ENCODE measurements at regions not wholly inside any gene's neighbourhood (a gene's known extent, or its start where the extent isn't known, plus 50 kb on each side); places are given as distances from the start of the nearest gene placed in this dataset.
A peak's percentile ranks its signal among the peaks of the same experiment; 100 is the strongest.

DNA sequence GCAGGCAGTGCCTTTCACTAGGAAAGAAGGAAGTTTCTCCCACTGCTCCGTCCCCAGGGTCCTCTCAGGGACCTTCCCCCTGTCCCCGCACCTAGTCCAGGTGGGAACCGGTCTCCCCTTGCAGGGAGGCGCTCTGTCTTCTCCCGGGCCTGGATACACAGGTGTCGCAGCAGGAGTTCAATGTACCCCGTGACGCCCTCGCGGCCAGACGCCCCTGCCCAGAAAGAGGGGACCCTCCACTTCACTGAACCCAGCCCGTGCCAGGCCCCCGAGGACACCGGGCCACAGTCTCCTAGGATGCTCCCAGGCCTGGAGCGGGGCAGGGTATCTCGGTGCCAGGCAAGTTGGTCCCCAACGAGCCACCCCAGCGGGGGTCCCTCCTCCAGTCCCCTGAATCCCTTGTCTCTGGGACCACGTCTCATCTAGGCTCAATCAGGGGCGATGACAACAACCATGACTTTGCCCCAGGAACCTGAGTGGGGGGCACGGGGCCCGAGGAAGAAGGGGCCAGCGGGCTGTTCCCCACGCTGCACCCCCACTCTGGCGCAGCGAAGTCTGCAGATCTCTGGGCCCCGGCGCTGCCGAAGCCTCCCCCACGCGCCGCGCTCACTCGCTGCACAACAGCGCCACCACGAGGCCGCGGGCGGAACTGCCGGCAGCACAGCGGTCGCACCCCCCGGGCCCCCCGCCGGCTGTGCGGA, 103.0 kb downstream of the EDN3 start:
- peak; percentile 54 for DNase-seq (ENCODE audit: low spot score)

GRCh38 chr20:59403962-59404314, 103.5 kb downstream of the EDN3 start:
- no peak for DNase-seq (ENCODE audit: low spot score)

DNA sequence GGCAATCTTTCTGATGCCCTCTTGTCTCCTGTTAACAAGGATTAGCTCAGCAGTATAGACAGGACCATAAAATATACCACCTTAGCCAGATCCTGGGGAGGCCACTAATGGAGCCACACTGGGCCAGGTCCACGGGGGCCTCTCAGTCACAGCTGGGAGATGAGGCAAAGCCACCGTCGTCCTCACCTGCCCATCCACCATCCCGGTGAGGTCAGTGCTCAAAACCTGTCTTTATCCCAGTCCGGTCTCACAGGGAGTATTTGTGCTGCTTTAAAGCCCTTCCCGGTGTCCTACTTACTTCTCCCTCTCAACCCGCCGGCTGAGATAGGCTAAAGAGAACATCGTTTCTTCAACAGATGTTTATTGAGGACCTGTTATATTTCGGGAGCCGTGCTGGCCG, 104.3 kb downstream of the EDN3 start:
- no peak for DNase-seq (ENCODE audit: low spot score)

- DNase-seq (ENCODE audit: low spot score): no peak
These were observed 105.1 kb downstream of the EDN3 start for GRCh38 chr20:59405226-59406200.

GRCh38 chr20:59406446-59406845, 106.0 kb downstream of the EDN3 start:
- no peak for DNase-seq (ENCODE audit: low spot score)

DNA sequence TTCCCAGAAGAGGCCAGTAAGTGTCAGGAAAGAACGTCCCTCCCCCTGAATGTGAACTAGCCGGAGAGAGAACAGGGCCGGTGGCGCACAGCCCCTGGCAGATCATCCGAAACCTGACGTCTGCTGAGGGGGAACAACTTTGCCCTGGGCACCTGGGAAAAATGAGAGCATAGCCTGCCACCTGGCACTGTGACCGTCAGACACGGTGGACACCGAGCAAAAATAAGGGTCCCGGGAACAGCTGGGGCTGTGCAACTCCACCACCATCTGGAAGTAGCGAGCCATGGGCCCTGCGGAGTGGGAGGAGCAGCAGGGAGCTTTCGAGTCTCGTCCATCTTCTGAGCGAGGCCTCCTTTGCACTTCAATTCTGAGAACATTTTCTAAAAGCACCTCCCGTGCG, 110.8 kb downstream of the EDN3 start:
- DNase-seq (ENCODE audit: low spot score): no peak

DNA sequence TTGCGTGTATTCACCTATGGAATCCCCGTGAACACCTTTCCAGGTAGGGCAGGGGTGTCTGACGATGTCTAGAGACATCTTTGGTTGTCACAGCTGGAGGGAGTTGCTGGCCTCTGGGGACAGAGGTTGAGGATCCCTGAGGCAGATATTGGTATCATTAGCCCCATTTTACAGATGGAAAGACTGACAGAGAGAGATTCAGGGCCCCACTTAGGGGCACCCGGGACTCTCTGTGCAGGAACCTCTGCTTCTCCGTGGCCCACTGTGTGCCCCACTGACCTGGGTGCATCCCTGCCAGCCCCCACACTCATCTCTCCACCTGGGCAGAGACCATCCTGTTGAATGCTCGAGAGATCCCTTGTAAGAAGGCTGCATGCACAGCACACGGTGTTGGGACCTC, 111.2 kb downstream of the EDN3 start:
- DNase-seq (ENCODE audit: low spot score): no peak

GRCh38 chr20:59412181-59412580, 111.8 kb downstream of the EDN3 start:
- no peak for DNase-seq (ENCODE audit: low spot score)

DNA sequence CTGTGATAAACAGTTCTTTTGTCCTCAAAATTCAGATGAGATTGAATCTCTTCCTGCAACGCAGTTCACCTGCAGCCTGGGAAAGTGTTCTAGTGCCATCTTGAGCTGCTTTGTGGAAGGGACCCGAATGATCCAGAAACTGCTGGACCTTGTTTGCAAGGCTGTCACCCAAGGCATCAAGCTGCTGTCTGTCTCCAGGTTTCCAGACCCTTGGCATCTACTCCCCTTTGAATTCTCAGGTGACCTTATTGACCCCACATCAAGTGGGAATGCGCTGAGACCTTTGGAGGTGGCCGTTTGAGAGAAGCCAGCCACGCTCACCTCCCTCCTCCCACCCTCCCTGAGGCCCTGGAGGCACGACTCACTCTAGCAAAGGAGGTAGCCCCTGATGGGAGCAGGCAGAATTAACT, 112.5 kb downstream of the EDN3 start:
- no peak for DNase-seq (ENCODE audit: low spot score)

- DNase-seq (ENCODE audit: low spot score): no peak
These were observed 113.0 kb downstream of the EDN3 start for GRCh38 chr20:59413326-59413865.

DNA sequence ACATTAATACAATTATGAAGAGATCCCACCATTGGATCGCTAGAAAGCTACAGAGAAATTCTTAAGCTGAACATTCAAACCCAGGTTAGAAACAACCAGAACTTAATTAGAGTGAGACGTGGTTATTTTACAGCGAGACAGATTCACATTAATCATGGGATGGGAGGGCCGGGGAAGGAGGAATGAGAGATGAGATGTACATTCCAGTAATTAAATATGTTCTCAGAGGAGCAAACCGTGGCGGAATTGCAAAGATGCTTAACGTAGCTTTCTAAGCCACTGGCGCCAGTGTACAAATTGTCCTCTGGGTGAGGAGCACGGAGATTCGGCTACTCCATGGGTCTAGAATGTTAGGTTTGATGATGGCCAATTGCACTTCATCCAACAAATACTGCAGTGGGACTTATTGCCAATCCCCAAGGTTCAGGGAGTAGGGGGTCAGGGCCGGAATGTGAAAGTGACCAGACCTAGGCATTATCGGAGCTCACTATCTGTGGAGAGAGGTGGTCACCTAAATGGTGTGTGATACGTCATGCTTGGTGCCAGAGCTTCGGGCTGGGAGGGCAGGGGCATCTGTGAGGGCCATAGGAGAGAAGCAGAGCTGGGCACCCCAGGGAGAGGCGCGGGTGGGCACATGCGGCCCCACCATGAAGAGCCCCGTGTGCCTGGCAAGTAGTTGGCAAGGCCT, 114.7 kb downstream of the EDN3 start:
- no peak for DNase-seq (ENCODE audit: low spot score)

- no peak for DNase-seq (ENCODE audit: low spot score)
These were observed 116.5 kb downstream of the EDN3 start for GRCh38 chr20:59416916-59417315.

- DNase-seq (ENCODE audit: low spot score): no peak
These were observed 120.7 kb downstream of the EDN3 start for GRCh38 chr20:59421089-59421488.

GRCh38 chr20:59421920-59422637, 121.7 kb downstream of the EDN3 start:
- no peak for DNase-seq (ENCODE audit: low spot score)

GRCh38 chr20:59422872-59423544, 122.6 kb downstream of the EDN3 start:
- DNase-seq (ENCODE audit: low spot score): no peak

DNA sequence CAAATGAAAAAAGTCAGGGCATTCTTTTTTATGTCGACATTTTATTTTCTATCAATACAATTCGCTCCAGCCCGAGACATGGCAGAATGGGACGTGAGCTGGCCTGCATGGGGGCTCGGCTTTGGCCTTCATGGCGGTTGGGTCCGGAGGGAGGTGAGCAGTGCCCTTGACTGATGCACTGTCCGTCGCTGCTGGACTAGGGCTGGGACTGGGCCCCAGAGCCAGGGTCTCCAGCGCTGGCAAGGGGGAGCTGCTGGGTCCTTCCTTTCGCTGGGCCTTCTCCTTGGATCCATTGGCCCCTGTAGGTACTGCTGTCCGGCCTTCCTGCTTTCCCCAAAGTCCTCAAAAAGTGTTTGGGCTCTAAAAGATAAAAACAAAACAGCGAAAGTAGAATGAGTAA, 124.6 kb downstream of the EDN3 start:
- DNase-seq (ENCODE audit: low spot score): no peak

DNA sequence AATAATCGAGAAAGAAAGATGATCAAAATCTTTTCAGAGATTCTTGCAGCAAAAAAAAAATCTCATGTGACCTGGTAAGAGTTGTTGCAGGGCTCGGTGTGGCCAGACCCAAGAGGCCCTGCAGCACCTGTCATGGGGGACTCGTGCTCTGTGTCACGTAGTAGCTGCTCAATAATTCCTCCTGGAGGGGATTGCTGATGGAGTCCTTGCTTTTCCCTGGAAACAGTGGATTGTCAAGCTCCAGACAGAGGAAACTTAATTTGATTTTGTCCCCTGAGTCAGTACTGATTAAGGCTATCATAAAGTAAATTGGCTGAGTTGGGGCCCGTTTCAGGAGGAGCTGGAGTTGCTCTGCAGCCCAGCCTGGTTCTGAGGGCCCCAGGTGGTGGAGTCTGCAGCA, 125.2 kb downstream of the EDN3 start:
- DNase-seq (ENCODE audit: low spot score): no peak

DNA sequence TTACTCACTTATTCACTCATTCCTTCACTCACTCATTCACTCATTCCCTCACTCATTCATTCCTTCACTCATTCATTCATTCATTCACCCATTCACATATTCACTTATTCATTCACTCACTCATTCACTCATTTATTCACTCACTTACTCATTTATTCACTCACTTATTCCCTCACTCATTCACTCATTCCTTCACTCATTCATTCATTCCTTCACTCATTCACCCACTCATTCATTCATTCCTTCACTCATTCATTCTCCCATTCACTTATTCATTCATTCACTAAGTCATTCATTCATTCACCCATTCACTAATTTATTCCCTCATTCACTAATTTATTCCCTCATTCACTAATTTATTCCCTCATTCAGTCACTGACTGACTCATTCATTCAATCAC, 127.6 kb downstream of the EDN3 start:
- DNase-seq (ENCODE audit: low spot score): no peak

DNA sequence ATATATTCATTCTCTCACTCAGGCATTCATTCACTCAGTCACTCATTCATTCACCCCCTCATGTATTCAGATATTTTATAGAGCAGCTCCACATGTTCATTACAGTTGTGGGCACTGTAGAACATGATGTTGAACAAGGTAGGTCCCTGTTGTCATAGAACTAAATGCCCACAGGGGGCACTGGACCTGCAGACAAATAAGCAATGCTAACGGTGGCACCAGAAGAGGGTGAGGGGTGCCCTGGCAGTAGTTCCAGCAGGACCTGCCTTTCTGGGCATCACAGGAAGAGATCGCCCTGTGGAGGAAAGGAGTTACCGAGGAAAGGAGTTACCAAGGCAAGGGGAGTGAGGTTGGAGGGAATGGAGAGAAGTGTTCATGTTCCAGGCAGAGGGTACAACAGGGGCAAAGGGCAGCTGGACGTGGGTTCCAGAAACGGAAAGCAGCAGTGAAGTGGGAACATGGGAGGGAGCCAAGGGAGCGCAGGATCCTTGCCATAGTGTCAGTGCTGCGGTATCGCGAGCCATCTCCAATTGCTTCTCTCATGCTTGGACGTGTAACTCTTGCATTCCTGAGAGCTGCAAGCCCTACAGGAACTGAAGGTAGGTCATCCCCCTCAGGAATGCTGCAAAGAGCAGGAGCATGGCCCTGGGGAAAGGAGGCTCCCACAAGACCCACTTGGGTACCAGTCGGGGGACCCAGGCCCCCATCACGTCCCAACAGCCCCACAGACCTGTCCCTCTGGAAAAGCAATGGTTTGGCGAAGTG, 128.2 kb downstream of the EDN3 start:
- DNase-seq (ENCODE audit: low spot score): no peak

DNA sequence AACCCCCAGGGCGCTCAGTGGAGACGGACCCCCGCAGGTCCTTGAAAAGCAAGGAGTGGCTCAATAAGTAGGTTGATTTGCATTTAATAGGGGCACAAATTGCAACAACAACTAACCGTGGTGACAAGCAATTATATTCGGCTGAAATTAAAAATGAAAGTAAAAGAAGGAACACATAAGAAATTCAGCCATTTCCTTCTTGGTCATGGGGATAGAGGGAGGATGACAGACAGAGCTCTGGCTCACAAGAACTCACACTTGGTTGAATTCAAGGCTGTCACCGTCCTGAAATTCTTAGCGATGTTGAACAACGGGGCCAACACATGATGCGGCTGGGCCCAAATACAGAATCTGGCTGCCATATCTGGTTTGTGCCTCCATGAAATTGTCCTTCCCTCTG, 129.0 kb downstream of the EDN3 start:
- no peak for DNase-seq (ENCODE audit: low spot score)

Data from mucosa of gallbladder (tissue), 1 donor.